ENCODE measurements at regions not wholly inside any gene's neighbourhood (a gene's known extent, or its start where the extent isn't known, plus 50 kb on each side); places are given as distances from the start of the nearest gene placed in this dataset.

DNA sequence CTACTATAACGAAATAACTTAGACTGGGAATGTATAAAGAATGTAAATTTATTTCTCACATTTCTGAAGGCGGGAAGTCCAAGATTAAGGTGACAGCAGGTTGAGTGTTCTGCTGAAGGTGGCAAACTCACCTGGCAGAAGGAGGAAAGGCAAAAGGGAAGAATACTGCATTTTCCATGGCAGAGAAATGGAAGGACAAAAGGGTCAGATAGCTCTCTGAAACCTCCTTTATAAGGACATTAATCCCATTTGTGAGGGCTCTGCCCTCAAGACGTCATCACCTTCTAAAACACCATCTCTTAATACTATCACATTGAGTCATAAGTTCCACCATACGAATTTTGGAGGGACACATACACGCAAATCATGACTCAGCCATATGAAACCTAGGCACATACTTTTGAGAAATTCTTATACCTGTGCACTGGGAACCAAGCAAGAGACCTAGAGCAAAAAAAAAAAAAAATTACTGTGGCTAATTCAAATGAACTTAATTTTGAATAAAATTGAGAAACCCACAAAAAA, 1669.3 kb upstream of the FLRT2 start:
- intact Hi-C loops (cut with DNase I; ENCODE audit: low total_unique reads): no loop called here
- WGBS, 2 donors: 84% methylated on average over 5 of the region's 5 CpGs
- no peak for DNase-seq (ENCODE audit: low spot score in 2 of 2)
- TF ChIP-seq, protein P1, sequence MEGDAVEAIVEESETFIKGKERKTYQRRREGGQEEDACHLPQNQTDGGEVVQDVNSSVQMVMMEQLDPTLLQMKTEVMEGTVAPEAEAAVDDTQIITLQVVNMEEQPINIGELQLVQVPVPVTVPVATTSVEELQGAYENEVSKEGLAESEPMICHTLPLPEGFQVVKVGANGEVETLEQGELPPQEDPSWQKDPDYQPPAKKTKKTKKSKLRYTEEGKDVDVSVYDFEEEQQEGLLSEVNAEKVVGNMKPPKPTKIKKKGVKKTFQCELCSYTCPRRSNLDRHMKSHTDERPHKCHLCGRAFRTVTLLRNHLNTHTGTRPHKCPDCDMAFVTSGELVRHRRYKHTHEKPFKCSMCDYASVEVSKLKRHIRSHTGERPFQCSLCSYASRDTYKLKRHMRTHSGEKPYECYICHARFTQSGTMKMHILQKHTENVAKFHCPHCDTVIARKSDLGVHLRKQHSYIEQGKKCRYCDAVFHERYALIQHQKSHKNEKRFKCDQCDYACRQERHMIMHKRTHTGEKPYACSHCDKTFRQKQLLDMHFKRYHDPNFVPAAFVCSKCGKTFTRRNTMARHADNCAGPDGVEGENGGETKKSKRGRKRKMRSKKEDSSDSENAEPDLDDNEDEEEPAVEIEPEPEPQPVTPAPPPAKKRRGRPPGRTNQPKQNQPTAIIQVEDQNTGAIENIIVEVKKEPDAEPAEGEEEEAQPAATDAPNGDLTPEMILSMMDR (IDR thresholded peaks at IDR 0.05): no peak
- TF ChIP-seq POLR2A (IDR thresholded peaks at IDR 0.05): no peak
- H3K4me3 ChIP-seq (ENCODE audit: low read depth, poor library complexity, severe bottlenecking): no peak overlapping the region

DNA sequence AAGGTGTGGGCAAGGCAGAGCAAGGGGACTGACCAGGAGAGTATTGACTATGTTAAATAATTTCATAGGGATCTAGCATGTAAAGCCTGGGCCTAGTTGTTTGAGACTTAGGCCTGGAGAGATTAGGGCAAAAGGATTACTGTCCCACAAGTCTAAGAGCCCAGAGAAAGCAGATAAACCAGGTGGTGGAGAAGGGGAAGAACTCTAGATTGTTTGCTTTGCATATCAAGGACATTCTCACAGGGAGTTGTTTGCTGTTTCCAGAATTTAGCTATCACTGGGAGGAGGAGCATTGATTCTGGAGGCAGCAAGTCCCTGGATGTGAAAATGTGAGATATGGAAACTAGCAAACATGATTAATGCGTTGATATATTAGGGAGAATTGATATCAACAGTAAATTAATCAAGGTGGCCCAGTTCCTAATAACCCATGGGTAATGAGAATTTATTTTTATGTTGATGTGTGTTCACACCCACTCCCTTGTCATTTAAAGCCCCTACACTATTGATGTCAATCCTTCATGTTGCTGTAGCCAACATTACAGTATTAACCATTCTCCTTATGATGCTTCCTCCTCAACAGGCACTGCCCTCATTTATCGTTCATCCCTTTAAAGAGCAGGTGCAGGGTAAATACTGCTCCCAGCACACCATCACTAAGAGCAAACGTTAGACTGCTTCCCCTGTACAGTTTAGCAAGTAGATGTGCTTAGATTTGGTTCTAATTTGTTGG, 1666.7 kb upstream of the FLRT2 start:
- WGBS, 2 donors: 79 to 80% methylated on average over 3 of the region's 3 CpGs
- intact Hi-C loops (cut with DNase I; ENCODE audit: low total_unique reads): no loop called here
- TF ChIP-seq POLR2A (IDR thresholded peaks at IDR 0.05): no peak
- TF ChIP-seq, protein P1 (IDR thresholded peaks at IDR 0.05): no peak
- DNase-seq (ENCODE audit: low spot score in 2 of 2): no peak
- H3K4me3 ChIP-seq (ENCODE audit: low read depth, poor library complexity, severe bottlenecking): no peak overlapping the region

GRCh38 chr14:83864106-83864505, 1665.8 kb upstream of the FLRT2 start:
- H3K4me3 ChIP-seq (ENCODE audit: low read depth, poor library complexity, severe bottlenecking): no peak overlapping the region
- intact Hi-C loops (cut with DNase I; ENCODE audit: low total_unique reads): no loop called here
- no peak for DNase-seq (ENCODE audit: low spot score in 2 of 2)
- WGBS, 2 donors: 68 to 86% methylated on average over 5 of the region's 5 CpGs
- TF ChIP-seq, protein P1 (IDR thresholded peaks at IDR 0.05): no peak
- TF ChIP-seq POLR2A (IDR thresholded peaks at IDR 0.05): no peak

- TF ChIP-seq POLR2A (IDR thresholded peaks at IDR 0.05): no peak
- TF ChIP-seq, protein P1 (IDR thresholded peaks at IDR 0.05): no peak
- H3K4me3 ChIP-seq (ENCODE audit: low read depth, poor library complexity, severe bottlenecking): no peak overlapping the region
- 61 to 63% methylated on average over 5 of the region's 5 CpGs for WGBS, 2 donors
- no peak for DNase-seq (ENCODE audit: low spot score in 2 of 2)
- intact Hi-C loops (cut with DNase I; ENCODE audit: low total_unique reads): no loop called here
Observed at GRCh38 chr14:83867566-83868225, 1662.2 kb upstream of the FLRT2 start.

GRCh38 chr14:83870546-83871270, 1659.2 kb upstream of the FLRT2 start:
- 51 to 59% methylated on average over 2 of the region's 2 CpGs for whole genome bisulfite sequencing, 2 donors
- TF ChIP-seq POLR2A (IDR thresholded peaks at IDR 0.05): no peak
- TF ChIP-seq, protein P1 (IDR thresholded peaks at IDR 0.05): no peak
- intact Hi-C loops (cut with DNase I; ENCODE audit: low total_unique reads): no loop called here
- no peak for DNase-seq (ENCODE audit: low spot score in 2 of 2)
- H3K4me3 ChIP-seq (ENCODE audit: low read depth, poor library complexity, severe bottlenecking): no peak overlapping the region
